SK-N-SH (cell line): ENCODE measurements at regions not wholly inside any gene's neighbourhood (a gene's known extent, or its start where the extent isn't known, plus 50 kb on each side); places are given as distances from the start of the nearest gene placed in this dataset.

Experiments
- CTCF ChIA-PET: fragments of 300-600, 350-600 bp; formaldehyde crosslinking; extraction: SDS; loops from one replicate; lab custom pipeline; 2021; lab: Yijun Ruan, JAX
- POLR2A ChIA-PET: fragments of 350-600 bp; sonication (Branson Sonifier 250); formaldehyde crosslinking; extraction: SDS; loops from one replicate; lab custom pipeline; 2020; ENCODE audit warnings: antibody characterized with exemption, inconsistent platforms; lab: Yijun Ruan, JAX
- DNase-seq: peaks from one replicate; pipeline ENCODE4 v3.0.0; 2012
- H2AFZ ChIP-seq: fragments of 200-600 bp; sonication (generic); 2 replicates; pipeline ENCODE4 v1.8.1; 2016; ENCODE audit warnings: antibody characterized with exemption, mild to moderate bottlenecking, low read depth
- H3F3A ChIP-seq: fragments of 200-600 bp; sonication (generic); replicated peaks from 2 replicates; pipeline ENCODE3; 2016; ENCODE audit warnings: antibody characterized with exemption, mild to moderate bottlenecking; ENCODE audit not compliant: insufficient read depth
- H3K27ac ChIP-seq, 2 experiments: fragments of 200-500 bp in 1 of 2; fragments of 200-600 bp in 1 of 2; sonication (Bioruptor generic) in 1 of 2; sonication (generic), shearing (Covaris generic) in 1 of 2; 2 replicates each; pipeline versions ENCODE4 v1.5.1 to v1.6.1; 2014 to 2016; ENCODE audit warnings: low read depth in 2 of 2, inconsistent platforms in 1 of 2, low read length in 1 of 2, mild to moderate bottlenecking in 1 of 2, mixed read lengths in 1 of 2
- H3K27me3 ChIP-seq: fragments of 200-600 bp; sonication (generic), shearing (Covaris generic); 2 replicates; pipeline ENCODE4 v1.6.1; 2016; ENCODE audit warnings: mixed run types; ENCODE audit not compliant: insufficient read depth
- H3K36me3 ChIP-seq, 2 experiments: fragments of 200-500 bp in 1 of 2; fragments of 200-600 bp in 1 of 2; sonication (Bioruptor generic) in 1 of 2; sonication (generic) in 1 of 2; replicated peaks in 1 of 2; 2 replicates each; pipeline versions ENCODE3 to v1.5.1; 2014 to 2016; ENCODE audit warnings: low read length in 1 of 2, mild to moderate bottlenecking in 1 of 2; ENCODE audit not compliant: insufficient read depth in 2 of 2, control insufficient read depth in 1 of 2
- H3K4me1 ChIP-seq, 2 experiments: fragments of 200-500 bp in 1 of 2; fragments of 200-600 bp in 1 of 2; sonication (Bioruptor generic) in 1 of 2; sonication (generic), shearing (Covaris generic) in 1 of 2; 2 replicates each; pipeline versions ENCODE4 v1.5.1 to v1.6.1; 2014 to 2016; ENCODE audit warnings: low read depth in 1 of 2, low read length in 1 of 2, mixed run types in 1 of 2; ENCODE audit not compliant: insufficient read depth in 2 of 2, control insufficient read depth in 1 of 2
- H3K4me2 ChIP-seq: fragments of 200-600 bp; sonication (generic), shearing (Covaris generic); 2 replicates; pipeline ENCODE4 v1.6.1; 2017; ENCODE audit warnings: mixed run types
- H3K4me3 ChIP-seq, 2 experiments: fragments of 200-500 bp in 1 of 2; fragments of 200-600 bp in 1 of 2; sonication (Bioruptor generic) in 1 of 2; sonication (generic), shearing (Covaris generic) in 1 of 2; 2 replicates each; pipeline versions ENCODE4 v1.5.1 to v1.8.1; 2014 to 2016; ENCODE audit warnings: low read depth in 2 of 2, inconsistent platforms in 1 of 2, low read length in 1 of 2, mild to moderate bottlenecking in 1 of 2, mixed read lengths in 1 of 2, moderate library complexity in 1 of 2
- H3K79me2 ChIP-seq: fragments of 200-600 bp; sonication (generic); 2 replicates; pipeline ENCODE4 v1.8.1; 2017; ENCODE audit warnings: mild to moderate bottlenecking; ENCODE audit not compliant: insufficient read depth
- H3K9ac ChIP-seq: fragments of 200-600 bp; sonication (generic); 2 replicates; pipeline ENCODE4 v1.6.1; 2017; ENCODE audit warnings: mixed run types
- H3K9me2 ChIP-seq: fragments of 200-600 bp; sonication (generic); 2 replicates; pipeline ENCODE4 v1.6.1; 2017; ENCODE audit warnings: mixed run types
- H3K9me3 ChIP-seq: fragments of 200-600 bp; sonication (generic); 2 replicates; pipeline ENCODE4 v1.6.1; 2017; ENCODE audit warnings: mixed run types, mild to moderate bottlenecking, moderate library complexity
- H4K20me1 ChIP-seq: fragments of 200-600 bp; sonication (generic); 2 replicates; pipeline ENCODE4 v1.6.1; 2017; ENCODE audit warnings: mild to moderate bottlenecking, mixed run types; ENCODE audit not compliant: insufficient read depth
- CTCF ChIP-seq: fragments of 200-600 bp; sonication (generic); IDR thresholded peaks from 2 replicates; pipeline ENCODE4 v1.6.1; 2017; ENCODE audit warnings: antibody characterized with exemption, mild to moderate bottlenecking, moderate library complexity
- ELF1 ChIP-seq: IDR thresholded peaks from 2 replicates; pipeline ENCODE4 v1.4.0; 2012
- EP300 ChIP-seq, 2 experiments: IDR thresholded peaks; 2 replicates each; pipeline versions ENCODE4 v1.4.0 to v1.6.1; 2012; ENCODE audit warnings: borderline replicate concordance in 1 of 2, low read depth in 1 of 2, low read length in 1 of 2
- FOSL2 ChIP-seq: IDR thresholded peaks from 2 replicates; pipeline ENCODE4 v1.4.0; 2012; ENCODE audit warnings: low read depth, mild to moderate bottlenecking, moderate library complexity, borderline replicate concordance
- GATA2 ChIP-seq: sonication (generic); formaldehyde crosslinking; IDR thresholded peaks from 2 replicates; pipeline ENCODE4 v1.5.0; 2020; ENCODE audit warnings: mild to moderate bottlenecking, missing genetic modification reagents
- IRF3 ChIP-seq: fragments of 150-350 bp; IDR thresholded peaks from 2 replicates; pipeline ENCODE4 v1.6.1; 2016; ENCODE audit warnings: mild to moderate bottlenecking, low read depth, low read length
- MEF2A ChIP-seq: IDR thresholded peaks from 2 replicates; pipeline ENCODE4 v1.4.0; 2012; ENCODE audit warnings: low read depth, borderline replicate concordance
- POLR2AphosphoS5 ChIP-seq: IDR thresholded peaks from 2 replicates; pipeline ENCODE4 v1.6.1; 2012; ENCODE audit warnings: low read depth, low read length
- RAD21 ChIP-seq: IDR thresholded peaks from 2 replicates; pipeline ENCODE4 v1.6.1; 2012; ENCODE audit warnings: mild to moderate bottlenecking, low read length
- REST ChIP-seq: IDR thresholded peaks from 2 replicates; pipeline ENCODE4 v1.6.1; 2012; ENCODE audit warnings: mild to moderate bottlenecking, low read depth, low read length, moderate library complexity
- SIN3A ChIP-seq: IDR thresholded peaks from 2 replicates; pipeline ENCODE4 v1.6.1; 2012; ENCODE audit warnings: low read depth, mild to moderate bottlenecking, low read length, moderate library complexity, borderline replicate concordance
- TEAD4 ChIP-seq: IDR thresholded peaks from 2 replicates; pipeline ENCODE4 v1.4.0; 2012; ENCODE audit warnings: mild to moderate bottlenecking, borderline replicate concordance; ENCODE audit not compliant: insufficient read depth
- USF2 ChIP-seq: fragments of 150-350 bp; IDR thresholded peaks from 2 replicates; pipeline ENCODE4 v1.6.1; 2017; ENCODE audit warnings: antibody characterized with exemption, low read length, low read depth, borderline replicate concordance
- YY1 ChIP-seq: IDR thresholded peaks from 2 replicates; pipeline ENCODE4 v1.4.0; 2012; ENCODE audit warnings: low read depth, mild to moderate bottlenecking
- WGBS: methylation state at CpG from one replicate; pipeline ENCODE4 v1.1.6; 2017; ENCODE audit warnings: low lambda C conversion rate; 5-methylcytosine and 5-hydroxymethylcytosine counted together

- WGBS, result 38% methylated on average over 6 of the region's 6 CpGs
- H3K4me1 ChIP-seq, result no peaks in the 10 kb centered on the region
- ChIA-PET POLR2A (no interaction called here), CTCF (no interaction called here)
- H3K9ac ChIP-seq, result no peak overlapping the region
- H3K36me3 ChIP-seq, result no peaks in the 10 kb centered on the region
- no peaks in the 10 kb centered on the region for H3K9me2 ChIP-seq
- H3F3A ChIP-seq, result no peaks in the 10 kb centered on the region
- H3K9me3 ChIP-seq, result no peaks in the 10 kb centered on the region
- no peaks in the 10 kb centered on the region for H3K79me2 ChIP-seq
- TF ChIP-seq ELF1 (no peak), CTCF (no peak), YY1 (no peak), TEAD4 (no peak), SIN3A (no peak)
- H3K27ac ChIP-seq, result no peak overlapping the region
- no peaks in the 10 kb centered on the region for H4K20me1 ChIP-seq
- H3K4me3 ChIP-seq, result no peak overlapping the region
- no peak overlapping the region for H3K4me2 ChIP-seq
- DNase-seq, result no peak
- no peak overlapping the region for H2AFZ ChIP-seq
- H3K27me3 ChIP-seq, result no peaks in the 10 kb centered on the region
These were observed 415.4 kb upstream of the AUTS2 start for GRCh38 chr7:69182596-69183467.

- POLR2A ChIA-PET, result no interaction called here
- H2AFZ ChIP-seq, result no peak overlapping the region
- CTCF ChIA-PET, result no interaction called here
These were observed 413.9 kb upstream of the AUTS2 start for GRCh38 chr7:69184339-69184738.

More at GRCh38 chr7:69184339-69184738, 413.9 kb upstream of the AUTS2 start:
- Histone ChIP-seq H3K4me2 (no peak overlapping the region), H3K27me3 (no peaks in the 10 kb centered on the region), H3K4me1 (no peaks in the 10 kb centered on the region), H3F3A (no peaks in the 10 kb centered on the region), H3K9me3 (no peaks in the 10 kb centered on the region), H3K79me2 (no peaks in the 10 kb centered on the region), H3K4me3 (no peak overlapping the region), H3K9ac (no peak overlapping the region), H4K20me1 (no peaks in the 10 kb centered on the region), H3K36me3 (no peaks in the 10 kb centered on the region), H3K27ac (no peak overlapping the region), H3K9me2 (no peaks in the 10 kb centered on the region)
- WGBS, result 37% methylated on average over 5 of the region's 5 CpGs
- DNase-seq, result no peak
- TF ChIP-seq RAD21, result no peak
- no peak for TF ChIP-seq REST
- no peak for TF ChIP-seq USF2
- TF ChIP-seq FOSL2, result no peak
- TF ChIP-seq IRF3, result no peak
- no peak for TF ChIP-seq YY1
- no peak for TF ChIP-seq CTCF
- TF ChIP-seq TEAD4, result no peak
- TF ChIP-seq MEF2A, result no peak
- TF ChIP-seq GATA2, result no peak
- TF ChIP-seq EP300 (IDR thresholded peaks at IDR 0.05; ENCODE audit: borderline replicate concordance in 1 of 2, low read depth in 1 of 2, low read length in 1 of 2), result no peak
- TF ChIP-seq POLR2AphosphoS5, result no peak
